ENCODE measurements at regions not wholly inside any gene's neighbourhood (a gene's known extent, or its start where the extent isn't known, plus 50 kb on each side); places are given as distances from the start of the nearest gene placed in this dataset.
"Not testable (repeated sequence)": the region's sequence is repeated elsewhere in the genome, so short reads cannot be mapped to it uniquely, and the experiment has no call there.

DNA sequence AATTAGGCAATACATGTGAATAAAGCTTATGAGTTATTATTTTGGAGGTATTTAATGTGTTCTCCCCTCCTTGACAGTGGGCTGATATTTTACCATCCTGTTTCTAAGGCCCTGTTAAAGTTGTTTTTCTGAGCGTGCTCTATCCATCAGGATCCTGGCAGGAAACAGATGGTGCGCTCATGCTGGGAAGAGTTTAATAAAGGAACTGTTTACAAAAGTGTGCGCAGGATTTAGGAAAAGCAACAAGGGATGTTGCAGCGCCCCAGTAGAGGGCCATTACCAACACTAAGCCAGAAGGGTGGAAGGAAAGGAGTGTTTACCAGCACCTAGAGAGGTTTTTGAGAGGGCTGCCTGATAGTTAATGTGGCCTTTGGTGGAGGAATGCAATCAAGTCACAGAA lies 374.5 kb downstream of the KCNRG start:
- no peak overlapping the region for H3K4me3 ChIP-seq (ENCODE audit: low read length)
- H3K4me1 ChIP-seq (ENCODE audit: insufficient read depth, low read length), result no peaks in the 10 kb centered on the region
- H3K27me3 ChIP-seq (ENCODE audit: insufficient read depth, low read length), result no peaks in the 10 kb centered on the region
- H3K9me3 ChIP-seq (ENCODE audit: low read depth, low read length), result no peaks in the 10 kb centered on the region

DNA sequence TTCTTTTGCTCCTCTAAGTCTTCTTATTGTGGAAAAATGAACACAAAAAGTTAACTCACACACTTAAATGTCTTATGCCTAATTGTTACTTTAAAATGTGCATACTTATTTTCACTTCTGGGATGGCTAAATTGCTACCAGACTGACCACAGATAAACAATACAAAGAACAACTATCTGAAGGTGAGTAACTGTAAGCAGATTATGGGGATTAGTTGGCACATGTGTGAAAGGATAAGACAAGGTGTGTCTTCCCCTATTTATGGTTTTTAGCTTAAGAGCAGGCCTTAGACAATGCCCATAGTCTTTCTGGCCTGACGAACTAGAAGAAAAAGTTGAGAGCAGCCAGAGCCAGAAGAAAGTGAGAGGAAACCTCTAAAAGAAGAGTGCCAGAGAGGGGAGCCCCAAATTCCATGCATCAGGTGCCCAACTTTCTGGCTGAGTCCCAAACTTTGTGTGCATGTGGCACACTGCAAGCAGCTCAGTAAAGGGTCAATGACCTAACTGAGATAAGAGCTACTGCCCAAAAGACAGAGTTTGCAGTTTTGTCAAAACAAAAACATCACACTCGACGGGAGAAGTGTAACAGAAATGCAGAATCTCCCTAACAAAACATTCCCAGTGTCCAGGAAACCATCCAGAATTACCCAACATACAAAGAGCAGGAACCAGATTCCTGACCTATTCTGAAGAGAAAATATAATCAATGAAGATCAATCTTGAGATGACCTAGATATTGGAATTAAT lies 375.4 kb downstream of the KCNRG start:
- Histone ChIP-seq H3K4me3 (ENCODE audit: low read length) (no peak overlapping the region), H3K9me3 (ENCODE audit: low read depth, low read length) (no peaks in the 10 kb centered on the region), H3K4me1 (ENCODE audit: insufficient read depth, low read length) (no peaks in the 10 kb centered on the region), H3K27me3 (ENCODE audit: insufficient read depth, low read length) (no peaks in the 10 kb centered on the region)

DNA sequence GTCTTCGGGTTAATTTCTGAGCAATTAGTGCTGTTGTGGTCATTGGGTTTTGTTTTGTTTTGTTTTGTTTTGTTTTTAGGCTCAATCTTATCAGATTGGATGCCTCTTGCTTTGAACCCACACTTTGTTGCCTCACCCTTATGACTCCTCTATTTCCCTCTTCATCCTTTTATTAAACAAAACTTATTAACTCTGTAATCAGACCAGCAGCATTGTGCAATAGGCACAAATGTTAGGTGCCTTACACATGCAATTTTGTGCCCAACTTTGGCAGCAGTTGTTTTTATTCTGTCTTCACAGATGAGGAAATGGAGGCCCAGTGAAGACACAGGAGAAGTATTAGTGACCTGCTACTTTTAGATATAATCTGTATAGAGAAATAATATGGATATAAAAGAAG lies 377.7 kb downstream of the KCNRG start:
- H3K9me3 ChIP-seq (ENCODE audit: low read depth, low read length), result no peaks in the 10 kb centered on the region
- no peaks in the 10 kb centered on the region for H3K4me1 ChIP-seq (ENCODE audit: insufficient read depth, low read length)
- no peaks in the 10 kb centered on the region for H3K27me3 ChIP-seq (ENCODE audit: insufficient read depth, low read length)
- no peak overlapping the region for H3K4me3 ChIP-seq (ENCODE audit: low read length)

DNA sequence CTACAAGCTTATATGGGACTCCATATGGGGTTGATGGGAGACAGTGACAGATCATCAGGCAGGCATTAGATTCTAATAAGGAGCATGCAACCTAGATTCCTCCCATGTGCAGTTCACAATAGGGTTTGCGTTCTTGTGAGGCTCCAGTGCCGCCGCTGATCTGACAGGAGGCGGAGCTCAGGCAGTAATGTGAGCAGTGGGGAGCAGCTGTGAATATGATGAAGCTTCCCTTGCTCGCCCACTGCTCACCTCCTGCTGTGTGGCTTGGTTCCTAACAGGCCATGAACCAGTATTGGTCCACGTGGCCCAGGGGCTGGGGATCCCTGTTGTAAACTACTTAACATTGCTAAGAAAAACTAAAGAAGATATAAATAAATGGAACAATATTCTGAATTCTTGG lies 378.4 kb downstream of the KCNRG start:
- Histone ChIP-seq H3K9me3 (ENCODE audit: low read depth, low read length) (no peaks in the 10 kb centered on the region), H3K4me1 (ENCODE audit: insufficient read depth, low read length) (no peaks in the 10 kb centered on the region), H3K4me3 (ENCODE audit: low read length) (no peak overlapping the region), H3K27me3 (ENCODE audit: insufficient read depth, low read length) (no peaks in the 10 kb centered on the region)

DNA sequence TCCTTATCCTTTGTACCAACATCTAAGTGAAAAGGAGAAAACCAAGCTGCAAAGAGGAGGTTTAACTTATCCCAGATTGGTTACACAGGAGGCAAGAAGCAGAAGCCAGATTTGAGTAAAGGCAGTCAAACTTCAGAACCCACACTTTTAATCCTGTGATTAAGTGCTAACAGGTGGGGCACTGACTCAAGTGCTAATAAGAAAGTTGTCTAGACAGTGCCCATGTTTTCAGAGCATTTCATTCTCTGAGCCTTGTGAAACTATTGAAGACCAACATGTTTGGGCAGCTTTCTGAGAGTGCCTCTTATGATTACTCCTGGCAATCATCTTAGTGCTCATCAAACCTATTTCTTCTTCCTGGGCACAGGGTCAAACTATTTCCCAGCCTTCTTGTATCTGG lies 380.8 kb downstream of the KCNRG start:
- Histone ChIP-seq H3K4me1 (ENCODE audit: insufficient read depth, low read length) (no peaks in the 10 kb centered on the region), H3K27me3 (ENCODE audit: insufficient read depth, low read length) (no peaks in the 10 kb centered on the region), H3K9me3 (ENCODE audit: low read depth, low read length) (no peaks in the 10 kb centered on the region), H3K4me3 (ENCODE audit: low read length) (no peak overlapping the region)

DNA sequence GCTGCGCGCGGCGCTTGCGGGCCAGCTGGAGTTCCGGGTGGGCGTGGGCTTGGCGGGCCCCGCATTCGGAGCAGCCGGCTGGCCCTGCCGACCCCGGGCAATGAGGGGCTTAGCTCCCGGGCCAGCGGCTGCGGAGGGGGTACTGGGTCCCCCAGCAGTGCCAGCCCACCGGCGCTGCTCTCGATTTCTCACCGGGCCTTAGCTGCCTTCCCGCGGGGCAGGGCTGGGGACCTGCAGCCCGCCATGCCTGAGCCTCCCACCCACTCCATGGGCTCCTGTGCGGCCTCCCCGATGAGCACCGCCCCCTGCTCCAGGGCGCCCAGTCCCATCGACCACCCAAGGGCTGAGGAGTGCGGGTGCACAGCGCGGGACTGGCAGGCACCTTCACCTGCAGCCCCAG lies 381.4 kb downstream of the KCNRG start:
- H3K4me3 ChIP-seq (ENCODE audit: low read length); H3K4me1 ChIP-seq (ENCODE audit: insufficient read depth, low read length); H3K27me3 ChIP-seq (ENCODE audit: insufficient read depth, low read length); H3K9me3 ChIP-seq (ENCODE audit: low read depth, low read length): not testable (repeated sequence)

DNA sequence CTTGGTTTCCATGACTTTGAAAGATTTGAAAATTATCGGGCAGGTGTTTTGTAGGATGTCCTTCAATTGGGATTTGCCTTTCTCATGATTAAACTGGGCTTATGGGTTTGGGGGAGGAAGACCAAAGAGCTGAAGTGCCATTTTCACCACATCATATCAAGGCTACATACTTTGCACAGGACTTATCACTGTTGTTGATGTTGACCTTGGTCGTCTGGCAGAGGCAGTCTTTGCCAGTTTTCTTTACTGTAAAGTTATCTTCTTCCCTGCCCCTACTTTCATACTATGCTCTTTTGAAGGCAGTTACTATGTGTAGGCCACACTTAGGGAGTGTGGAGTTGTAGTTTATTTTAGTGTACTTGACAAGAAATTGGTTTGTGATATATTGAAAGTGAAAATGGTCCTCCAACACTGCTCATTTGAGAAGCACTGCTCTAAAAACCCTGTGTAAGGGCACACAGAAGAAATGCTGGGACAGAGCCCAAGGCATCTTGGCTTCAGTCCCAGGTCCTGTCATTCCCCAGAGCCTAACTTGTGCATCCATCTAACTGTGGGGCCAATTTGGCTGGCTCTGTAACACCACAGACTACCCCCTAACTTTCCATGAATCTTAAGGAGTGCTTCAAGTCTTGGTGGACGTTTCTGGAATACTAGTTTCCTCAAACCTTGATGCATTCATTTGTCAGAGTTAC lies 384.9 kb downstream of the KCNRG start:
- no peak overlapping the region for H3K4me3 ChIP-seq (ENCODE audit: low read length)
- no peaks in the 10 kb centered on the region for H3K27me3 ChIP-seq (ENCODE audit: insufficient read depth, low read length)
- H3K4me1 ChIP-seq (ENCODE audit: insufficient read depth, low read length), result no peaks in the 10 kb centered on the region
- no peaks in the 10 kb centered on the region for H3K9me3 ChIP-seq (ENCODE audit: low read depth, low read length)

DNA sequence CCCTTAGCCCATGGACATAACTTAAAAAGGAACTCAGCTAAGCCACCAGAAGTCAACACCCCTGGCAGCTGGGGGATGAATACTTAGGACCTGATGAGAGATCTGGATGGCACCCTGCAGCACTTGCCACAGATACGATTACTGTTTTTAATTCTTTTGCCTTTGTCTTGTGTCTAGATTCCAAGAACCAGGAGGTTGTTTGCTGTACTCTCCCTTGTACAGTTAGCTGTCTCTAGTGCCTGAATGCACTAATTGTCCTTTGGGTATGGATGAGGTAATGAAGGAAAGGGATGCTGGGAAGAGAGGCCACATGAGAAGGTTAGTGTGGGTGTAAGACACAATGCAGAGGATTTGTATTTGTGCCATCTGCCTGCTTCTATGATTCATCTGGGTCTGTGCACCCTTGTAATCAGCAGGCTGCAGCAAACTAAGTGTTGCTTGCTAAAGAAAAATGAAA lies 385.8 kb downstream of the KCNRG start:
- no peaks in the 10 kb centered on the region for H3K27me3 ChIP-seq (ENCODE audit: insufficient read depth, low read length)
- no peaks in the 10 kb centered on the region for H3K9me3 ChIP-seq (ENCODE audit: low read depth, low read length)
- no peaks in the 10 kb centered on the region for H3K4me1 ChIP-seq (ENCODE audit: insufficient read depth, low read length)
- no peak overlapping the region for H3K4me3 ChIP-seq (ENCODE audit: low read length)

DNA sequence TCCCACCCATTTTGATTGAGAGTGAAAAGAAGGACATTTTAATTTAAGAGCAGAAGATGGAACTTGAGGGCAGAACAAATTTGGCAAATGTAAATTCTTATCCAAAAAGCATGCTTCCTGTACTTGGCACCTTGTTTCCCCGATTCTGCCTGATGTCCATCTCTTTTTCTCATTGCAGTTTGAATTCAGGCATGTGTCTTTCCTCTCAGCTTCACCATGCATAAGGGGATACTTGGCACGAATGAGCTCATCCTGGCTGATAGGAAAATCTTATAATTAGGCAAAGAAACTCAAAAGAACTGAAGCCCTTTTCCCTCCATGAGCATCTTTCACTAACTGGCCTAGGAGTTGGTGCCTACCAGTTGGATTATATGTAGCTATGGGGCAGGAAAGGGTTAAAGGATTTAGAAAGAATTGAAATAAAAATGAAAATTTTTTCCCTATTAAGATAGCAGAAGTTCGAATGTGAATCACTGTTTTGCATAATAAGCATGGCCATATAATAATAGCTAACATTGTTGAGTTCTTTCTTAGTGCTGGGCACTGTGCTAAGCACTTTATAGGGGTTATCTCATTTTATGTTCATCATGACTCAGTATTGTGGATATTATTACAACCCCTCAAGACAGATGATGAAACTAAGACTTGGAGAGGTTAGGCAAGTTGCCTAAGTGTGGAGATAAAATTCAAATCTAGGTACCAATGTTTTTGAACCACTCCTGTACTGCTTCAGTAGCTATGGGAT lies 386.6 kb downstream of the KCNRG start:
- no peaks in the 10 kb centered on the region for H3K27me3 ChIP-seq (ENCODE audit: insufficient read depth, low read length)
- no peaks in the 10 kb centered on the region for H3K9me3 ChIP-seq (ENCODE audit: low read depth, low read length)
- H3K4me3 ChIP-seq (ENCODE audit: low read length), result no peak overlapping the region
- H3K4me1 ChIP-seq (ENCODE audit: insufficient read depth, low read length), result no peaks in the 10 kb centered on the region

DNA sequence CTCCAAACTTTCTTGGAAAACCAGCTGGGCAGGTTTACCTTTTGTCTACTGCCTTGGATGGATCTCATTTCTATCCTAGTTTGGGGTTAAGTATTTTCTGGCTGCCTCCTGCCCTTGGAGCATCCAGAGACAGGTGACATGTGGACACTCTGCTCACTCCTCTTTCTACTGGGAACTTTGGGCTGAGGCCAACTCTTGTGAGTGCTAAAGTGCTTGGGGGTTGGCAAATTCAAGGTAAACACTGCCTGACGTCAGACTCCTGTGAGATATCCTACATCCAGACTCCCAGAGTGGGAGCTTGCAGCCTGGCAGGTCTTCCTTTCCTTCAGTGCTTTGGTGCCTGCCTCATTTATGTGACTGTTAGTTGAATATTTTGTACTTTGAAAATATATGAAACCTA lies 388.1 kb downstream of the KCNRG start:
- H3K9me3 ChIP-seq (ENCODE audit: low read depth, low read length), result no peaks in the 10 kb centered on the region
- no peaks in the 10 kb centered on the region for H3K27me3 ChIP-seq (ENCODE audit: insufficient read depth, low read length)
- H3K4me1 ChIP-seq (ENCODE audit: insufficient read depth, low read length), result no peaks in the 10 kb centered on the region
- no peak overlapping the region for H3K4me3 ChIP-seq (ENCODE audit: low read length)

DNA sequence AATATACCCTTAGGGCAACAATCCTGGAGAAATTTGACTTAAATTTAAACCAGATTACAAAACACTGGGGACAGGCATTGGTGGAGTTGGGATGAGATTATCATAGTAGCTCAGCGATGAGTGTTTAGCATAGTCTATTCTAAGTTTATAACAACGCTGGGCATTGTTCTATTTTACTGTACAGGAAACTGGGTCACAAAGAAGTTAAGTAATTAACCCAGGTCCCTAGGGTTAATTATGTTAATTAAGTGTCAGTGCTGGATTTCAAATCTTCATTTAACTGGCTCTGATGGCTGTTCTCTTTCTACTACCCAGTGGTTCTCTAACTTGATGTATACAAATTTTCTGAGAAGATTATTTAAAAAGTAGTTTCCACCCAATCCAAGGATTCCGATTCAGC lies 388.9 kb downstream of the KCNRG start:
- no peak overlapping the region for H3K4me3 ChIP-seq (ENCODE audit: low read length)

DNA sequence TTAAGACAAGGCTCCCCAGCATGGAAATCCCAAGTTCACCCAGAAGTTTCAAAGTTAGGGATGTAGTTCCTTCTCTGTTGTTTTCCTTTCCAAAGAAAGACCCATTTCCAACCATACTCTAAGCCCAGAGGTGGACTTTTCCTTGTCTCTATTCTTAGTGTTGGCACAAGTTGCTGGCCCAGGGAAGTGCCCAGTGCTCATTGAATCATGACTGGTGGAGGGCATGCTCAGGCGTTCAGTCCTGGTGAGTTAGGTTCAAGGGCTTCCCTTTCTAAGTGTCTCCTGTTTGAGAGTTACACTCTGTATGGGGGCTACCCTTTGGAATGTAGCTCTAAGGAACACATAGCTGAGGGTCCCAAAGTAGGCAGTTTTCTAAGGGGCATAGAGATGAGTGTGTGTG lies 389.5 kb downstream of the KCNRG start:
- H3K9me3 ChIP-seq (ENCODE audit: low read depth, low read length), result no peaks in the 10 kb centered on the region
- H3K4me3 ChIP-seq (ENCODE audit: low read length), result no peak overlapping the region

More for the DNA sequence above, 388.9 kb downstream of the KCNRG start:
- H3K4me1 ChIP-seq (ENCODE audit: insufficient read depth, low read length), result no peaks in the 10 kb centered on the region
- H3K27me3 ChIP-seq (ENCODE audit: insufficient read depth, low read length), result no peaks in the 10 kb centered on the region
- H3K9me3 ChIP-seq (ENCODE audit: low read depth, low read length), result no peaks in the 10 kb centered on the region

DNA sequence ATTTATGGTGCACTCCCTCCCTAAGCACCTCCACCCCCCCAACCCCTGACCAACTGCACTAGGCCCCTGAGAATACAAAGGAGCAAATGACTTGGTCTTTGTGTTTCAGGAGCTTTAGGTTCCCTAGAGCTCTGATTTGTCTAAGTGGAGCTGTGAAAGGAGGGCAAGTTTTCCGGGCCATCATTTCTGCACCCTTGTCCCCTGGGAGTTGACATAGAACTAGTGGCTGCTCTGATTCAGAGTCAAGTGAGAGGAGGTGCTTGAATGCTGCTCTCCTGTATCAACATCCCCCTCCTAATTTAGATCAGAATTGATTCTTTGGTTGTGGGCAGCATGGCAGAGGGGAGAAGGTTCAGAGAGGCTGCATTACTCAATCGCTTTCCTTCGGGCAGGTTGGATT lies 391.6 kb downstream of the KCNRG start:
- Histone ChIP-seq H3K4me1 (ENCODE audit: insufficient read depth, low read length) (no peaks in the 10 kb centered on the region), H3K9me3 (ENCODE audit: low read depth, low read length) (no peaks in the 10 kb centered on the region), H3K27me3 (ENCODE audit: insufficient read depth, low read length) (no peaks in the 10 kb centered on the region), H3K4me3 (ENCODE audit: low read length) (no peak overlapping the region)

More for the DNA sequence above, 389.5 kb downstream of the KCNRG start:
- H3K27me3 ChIP-seq (ENCODE audit: insufficient read depth, low read length), result no peaks in the 10 kb centered on the region
- no peaks in the 10 kb centered on the region for H3K4me1 ChIP-seq (ENCODE audit: insufficient read depth, low read length)

DNA sequence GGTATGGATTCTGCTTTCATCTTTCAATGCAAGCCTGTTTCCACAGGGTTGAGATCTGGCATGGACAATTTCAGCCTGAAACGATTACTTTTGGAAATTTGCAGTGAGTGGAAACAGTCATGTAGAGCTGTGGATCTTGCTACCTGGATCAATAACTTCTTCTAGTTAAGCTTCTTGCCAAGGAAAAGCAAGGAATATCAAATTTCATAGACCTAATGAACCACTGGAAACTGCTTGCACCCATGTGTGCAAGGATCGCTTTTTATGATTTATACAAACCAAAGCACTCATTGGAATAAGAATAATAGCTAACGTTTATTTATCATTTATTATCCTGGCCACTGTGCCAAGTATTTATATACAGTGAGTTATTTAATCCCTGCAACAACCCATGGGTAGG lies 392.8 kb downstream of the KCNRG start:
- Histone ChIP-seq H3K27me3 (ENCODE audit: insufficient read depth, low read length) (no peaks in the 10 kb centered on the region), H3K9me3 (ENCODE audit: low read depth, low read length) (no peaks in the 10 kb centered on the region), H3K4me1 (ENCODE audit: insufficient read depth, low read length) (no peaks in the 10 kb centered on the region), H3K4me3 (ENCODE audit: low read length) (no peak overlapping the region)

DNA sequence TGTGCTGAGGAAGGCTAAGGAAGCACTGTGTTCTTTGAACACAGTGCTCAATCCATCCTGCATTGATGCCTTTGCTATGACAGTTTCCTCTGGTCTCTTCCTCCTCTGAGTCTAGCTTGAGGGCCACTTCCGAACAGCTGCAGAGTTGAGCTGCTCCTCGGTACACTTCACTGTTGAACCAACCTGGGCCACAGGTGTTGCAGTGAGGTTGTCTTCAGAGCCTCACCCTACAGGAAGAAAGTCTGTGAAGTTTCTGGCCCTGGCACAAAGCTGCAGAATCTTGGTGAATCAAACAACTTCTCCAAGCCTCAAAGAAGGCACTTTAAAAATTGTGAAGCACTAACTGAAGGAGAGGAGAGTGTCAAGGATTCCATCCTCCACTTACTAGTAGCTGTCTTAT lies 394.0 kb downstream of the KCNRG start:
- H3K9me3 ChIP-seq (ENCODE audit: low read depth, low read length), result no peaks in the 10 kb centered on the region
- H3K27me3 ChIP-seq (ENCODE audit: insufficient read depth, low read length), result no peaks in the 10 kb centered on the region
- no peaks in the 10 kb centered on the region for H3K4me1 ChIP-seq (ENCODE audit: insufficient read depth, low read length)
- H3K4me3 ChIP-seq (ENCODE audit: low read length), result no peak overlapping the region

Data from mononuclear cell (primary cell).